ENCODE measurements at regions not wholly inside any gene's neighbourhood (a gene's known extent, or its start where the extent isn't known, plus 50 kb on each side); places are given as distances from the start of the nearest gene placed in this dataset.
"Not testable (repeated sequence)": the region's sequence is repeated elsewhere in the genome, so short reads cannot be mapped to it uniquely, and the experiment has no call there.

DNA sequence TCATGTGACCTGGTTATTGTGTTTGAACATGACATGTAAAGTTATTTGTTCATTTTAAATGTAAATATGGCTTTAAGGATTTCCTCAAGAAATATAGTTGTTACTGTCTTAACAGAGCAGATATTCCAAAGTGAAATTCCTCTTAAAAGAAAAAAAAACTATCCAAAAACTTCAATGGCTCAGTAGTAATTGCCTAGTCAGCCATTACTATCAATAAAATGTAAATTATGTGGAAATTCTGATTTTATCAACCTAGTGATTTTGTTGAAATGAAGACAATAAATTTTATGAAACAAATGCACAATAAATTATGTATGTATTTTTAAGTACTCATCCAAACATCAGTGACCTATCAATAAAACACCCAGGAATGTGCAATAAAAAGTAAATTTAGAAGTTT lies 463.3 kb downstream of the TENT5A start:
- no peak for DNase-seq
- TF ChIP-seq POLR2A (IDR thresholded peaks at IDR 0.05; ENCODE audit: low read length), result no peak

DNA sequence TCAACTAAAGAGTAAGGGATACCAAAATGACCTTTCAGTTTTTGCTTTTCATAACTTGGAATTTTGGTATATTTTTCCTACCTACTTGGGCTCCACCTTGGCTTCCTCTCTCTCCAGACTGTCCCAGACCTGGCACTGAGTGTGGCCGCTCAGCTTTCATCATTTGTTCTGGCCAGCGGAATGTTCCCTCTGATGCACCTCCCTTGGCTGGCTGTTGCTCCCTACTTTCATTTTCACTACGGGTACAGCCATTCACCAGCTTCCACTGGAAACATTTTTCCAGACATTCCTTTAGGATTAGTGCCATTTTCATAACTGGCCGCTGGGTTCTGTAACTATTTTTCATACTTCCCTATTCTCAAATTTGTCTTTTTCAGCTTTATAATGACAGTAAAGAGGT lies 487.4 kb downstream of the TENT5A start:
- DNase-seq, result no peak
- TF ChIP-seq POLR2A (IDR thresholded peaks at IDR 0.05; ENCODE audit: low read length), result no peak
- TF ChIP-seq GATA1 (IDR thresholded peaks at IDR 0.05; ENCODE audit: low read depth, low read length), result no peak

DNA sequence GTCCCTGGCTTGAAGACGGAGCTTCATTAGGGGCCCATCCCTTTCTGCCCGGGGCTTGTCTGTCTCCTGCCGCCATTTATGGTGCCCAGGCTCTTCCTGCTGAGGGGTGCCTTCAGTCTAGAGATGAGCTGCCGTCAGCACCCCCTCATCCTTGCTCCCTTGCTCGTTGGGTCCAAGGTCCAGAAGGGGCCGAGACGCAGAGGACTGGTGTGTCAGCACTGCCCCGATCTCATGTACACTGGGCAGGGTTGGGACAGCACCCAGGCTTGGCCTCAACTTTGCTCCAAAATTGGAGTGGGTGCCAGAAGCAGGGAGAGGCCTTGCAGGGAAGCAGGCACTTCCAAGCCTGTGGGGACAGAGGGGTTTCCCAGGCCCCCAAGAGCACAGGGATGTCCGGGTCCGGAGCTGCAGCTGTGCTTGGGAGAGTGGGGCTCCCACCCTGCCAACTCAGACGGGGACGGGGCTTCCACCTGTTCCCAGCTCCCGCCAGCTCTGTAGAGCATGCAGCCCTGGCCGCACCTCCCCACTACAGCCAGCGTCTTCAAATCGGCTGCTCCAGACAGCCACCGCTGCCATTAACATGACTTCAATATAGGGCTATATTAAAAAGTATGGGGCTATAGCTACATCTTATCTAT lies 488.8 kb downstream of the TENT5A start:
- TF ChIP-seq POLR2A (IDR thresholded peaks at IDR 0.05; ENCODE audit: low read length) (no peak), GATA1 (IDR thresholded peaks at IDR 0.05; ENCODE audit: low read depth, low read length) (no peak)
- DNase-seq, result no peak

DNA sequence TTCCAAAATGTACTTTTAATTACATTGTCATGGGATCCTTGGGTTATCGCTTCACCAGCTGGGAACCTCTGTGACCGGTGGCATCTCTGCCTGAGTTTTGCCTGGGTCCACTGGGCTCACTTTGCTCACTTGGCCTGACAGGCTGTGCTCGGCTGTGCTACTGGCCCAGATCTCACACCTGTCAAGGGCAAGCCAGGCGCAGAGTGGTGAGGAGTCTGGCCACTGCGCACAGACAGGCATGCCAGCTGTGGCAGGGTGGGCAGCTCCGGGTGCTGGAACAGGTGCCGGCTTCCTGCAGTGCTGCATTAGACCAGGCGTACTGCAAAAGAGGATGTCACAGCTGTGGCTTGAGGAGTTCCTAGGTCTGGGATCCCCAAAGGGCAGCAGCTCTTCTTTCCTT lies 489.8 kb downstream of the TENT5A start:
- TF ChIP-seq POLR2A (IDR thresholded peaks at IDR 0.05; ENCODE audit: low read length), result no peak
- no peak for TF ChIP-seq GATA1 (IDR thresholded peaks at IDR 0.05; ENCODE audit: low read depth, low read length)
- DNase-seq, result no peak

DNA sequence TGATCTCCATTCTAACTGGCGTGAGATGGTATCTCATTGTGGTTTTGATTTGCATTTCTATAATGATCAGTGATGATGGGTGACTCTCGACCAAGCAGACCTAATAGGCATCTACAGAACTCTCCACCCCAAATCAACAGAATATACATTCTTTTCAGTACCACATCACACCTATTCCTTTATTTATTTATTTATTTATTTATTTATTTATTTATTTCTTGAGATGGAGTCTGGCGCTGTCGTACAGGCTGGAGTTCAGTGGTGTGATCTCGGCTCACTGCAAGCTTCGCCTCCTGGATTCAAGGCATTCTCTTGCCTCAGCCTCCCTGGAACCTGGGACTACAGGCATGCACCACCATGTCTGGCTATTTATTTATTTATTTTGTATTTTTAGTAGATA lies 496.3 kb downstream of the TENT5A start:
- not testable (repeated sequence) for DNase-seq

DNA sequence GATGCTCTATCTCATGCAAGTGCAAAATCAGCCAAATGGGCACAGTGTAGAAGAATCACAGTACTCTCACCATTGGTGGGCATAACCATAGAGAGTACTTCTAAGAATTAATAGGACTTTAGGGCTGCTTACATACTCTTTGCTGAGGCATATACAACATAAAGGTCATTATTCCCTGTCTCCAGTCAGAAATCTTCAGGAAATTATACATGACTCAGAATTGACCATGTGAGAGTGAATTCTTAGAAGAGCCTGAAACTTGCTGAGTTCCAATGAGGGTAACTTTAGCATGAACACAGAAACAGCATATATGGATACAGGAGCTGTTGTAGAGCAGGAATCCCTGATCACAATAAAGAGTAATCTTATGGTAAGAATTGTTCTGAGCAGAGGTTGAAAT lies 498.7 kb downstream of the TENT5A start:
- no peak for DNase-seq
- TF ChIP-seq POLR2A (IDR thresholded peaks at IDR 0.05; ENCODE audit: low read length) (no peak), GATA1 (IDR thresholded peaks at IDR 0.05; ENCODE audit: low read depth, low read length) (no peak)

DNA sequence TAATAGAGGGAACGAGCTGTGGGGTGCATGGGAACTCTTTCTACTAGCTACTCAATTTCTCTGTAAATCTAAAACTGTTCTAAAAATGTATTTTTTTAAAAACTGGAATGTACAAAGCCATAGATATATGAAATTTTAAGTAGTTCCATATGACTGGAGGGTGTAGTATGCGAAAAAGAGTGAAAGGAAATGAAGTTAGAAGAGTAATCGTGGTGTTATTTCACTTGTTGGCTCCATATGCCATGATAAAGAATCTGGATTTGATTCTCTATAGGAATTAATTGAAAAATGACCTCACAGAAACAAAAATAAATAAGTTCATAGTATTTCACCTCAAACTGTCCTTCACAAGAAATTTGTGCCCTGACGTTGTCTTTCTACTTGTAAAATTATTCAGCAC lies 500.2 kb downstream of the TENT5A start:
- DNase-seq, result no peak
- TF ChIP-seq GATA1 (IDR thresholded peaks at IDR 0.05; ENCODE audit: low read depth, low read length) (no peak), POLR2A (IDR thresholded peaks at IDR 0.05; ENCODE audit: low read length) (no peak)

DNA sequence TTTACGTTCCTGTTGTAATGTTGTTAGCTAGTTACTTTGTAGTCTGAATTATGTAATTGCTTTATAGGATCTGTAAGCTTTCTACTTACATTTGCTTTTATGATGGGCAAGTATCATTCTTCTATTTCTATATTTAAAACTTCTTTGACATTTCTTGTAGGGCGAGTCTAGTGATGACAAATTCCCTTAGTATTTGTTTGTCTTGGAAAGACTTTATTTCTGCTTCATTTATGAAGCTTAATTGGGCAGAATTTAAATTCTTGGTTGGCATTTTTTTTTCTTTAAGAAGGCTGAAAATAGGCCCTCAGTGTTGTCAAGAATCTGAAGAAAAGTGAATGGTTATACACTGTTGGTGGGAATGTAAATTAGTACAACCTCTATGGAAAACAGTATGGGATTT lies 506.3 kb downstream of the TENT5A start:
- no peak for DNase-seq
- TF ChIP-seq POLR2A (IDR thresholded peaks at IDR 0.05; ENCODE audit: low read length), result no peak
- TF ChIP-seq GATA1 (IDR thresholded peaks at IDR 0.05; ENCODE audit: low read depth, low read length), result no peak

GRCh38 chr6:81242624-81243023 lies 509.9 kb downstream of the TENT5A start:
- no peak for TF ChIP-seq GATA1 (IDR thresholded peaks at IDR 0.05; ENCODE audit: low read depth, low read length)
- TF ChIP-seq POLR2A (IDR thresholded peaks at IDR 0.05; ENCODE audit: low read length), result no peak

GRCh38 chr6:81241126-81242041 lies 511.1 kb downstream of the TENT5A start:
- DNase-seq, result peak in 1 of 2 experiments; percentile 2
- TF ChIP-seq GATA1 (IDR thresholded peaks at IDR 0.05; ENCODE audit: low read depth, low read length), result no peak
- TF ChIP-seq POLR2A (IDR thresholded peaks at IDR 0.05; ENCODE audit: low read length), result no peak

More at GRCh38 chr6:81242624-81243023, 509.9 kb downstream of the TENT5A start:
- DNase-seq, result no peak

GRCh38 chr6:81238390-81238789 lies 514.1 kb downstream of the TENT5A start:
- TF ChIP-seq GATA1 (IDR thresholded peaks at IDR 0.05; ENCODE audit: low read depth, low read length), result no peak
- no peak for TF ChIP-seq POLR2A (IDR thresholded peaks at IDR 0.05; ENCODE audit: low read length)
- no peak for DNase-seq

- TF ChIP-seq POLR2A (IDR thresholded peaks at IDR 0.05; ENCODE audit: low read length) (no peak), GATA1 (IDR thresholded peaks at IDR 0.05; ENCODE audit: low read depth, low read length) (no peak)
- no peak for DNase-seq
Measured at GRCh38 chr6:81237226-81237625, 515.3 kb downstream of the TENT5A start.

- no peak for TF ChIP-seq GATA1 (IDR thresholded peaks at IDR 0.05; ENCODE audit: low read depth, low read length)
- TF ChIP-seq POLR2A (IDR thresholded peaks at IDR 0.05; ENCODE audit: low read length), result no peak
- no peak for DNase-seq
Measured at GRCh38 chr6:81235512-81235911, 517.0 kb downstream of the TENT5A start.

GRCh38 chr6:81233990-81234389 lies 518.5 kb downstream of the TENT5A start:
- no peak for DNase-seq
- no peak for TF ChIP-seq POLR2A (IDR thresholded peaks at IDR 0.05; ENCODE audit: low read length)

DNA sequence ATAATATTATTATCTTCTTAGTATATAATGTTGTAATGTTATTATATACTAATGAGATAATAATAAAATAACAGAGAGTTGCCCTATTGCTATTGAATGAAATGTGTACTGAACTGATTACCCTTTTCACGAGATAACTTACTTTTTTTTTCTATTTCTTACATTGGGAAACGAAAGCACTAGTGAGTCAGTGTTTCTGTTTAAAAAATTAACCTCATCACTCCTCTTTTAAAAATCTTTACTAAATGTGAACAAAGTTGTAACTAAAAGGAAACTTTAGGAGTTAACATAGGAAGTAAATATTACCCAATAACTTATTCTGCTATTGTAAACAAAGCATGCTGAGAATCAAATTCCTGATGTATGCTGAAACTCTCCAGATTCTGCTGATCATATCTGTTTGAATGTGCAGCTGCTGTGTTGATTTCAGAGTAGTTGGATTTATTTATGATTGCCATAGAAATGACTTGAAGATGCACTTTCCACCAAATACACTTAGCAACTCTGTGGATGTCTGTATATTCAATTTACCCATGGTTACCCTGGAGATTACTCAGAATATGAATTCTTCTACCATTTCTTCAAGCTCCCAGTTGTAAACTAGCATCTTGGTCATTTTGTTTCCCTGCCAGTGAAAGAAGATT lies 523.4 kb downstream of the TENT5A start:
- DNase-seq, result no peak

More for the DNA sequence above, 523.4 kb downstream of the TENT5A start:
- TF ChIP-seq POLR2A (IDR thresholded peaks at IDR 0.05; ENCODE audit: low read length) (no peak), GATA1 (IDR thresholded peaks at IDR 0.05; ENCODE audit: low read depth, low read length) (no peak)

Measured in erythroblast (primary cell).